ENCODE measurements at regions not wholly inside any gene's neighbourhood (a gene's known extent, or its start where the extent isn't known, plus 50 kb on each side); places are given as distances from the start of the nearest gene placed in this dataset.

DNA sequence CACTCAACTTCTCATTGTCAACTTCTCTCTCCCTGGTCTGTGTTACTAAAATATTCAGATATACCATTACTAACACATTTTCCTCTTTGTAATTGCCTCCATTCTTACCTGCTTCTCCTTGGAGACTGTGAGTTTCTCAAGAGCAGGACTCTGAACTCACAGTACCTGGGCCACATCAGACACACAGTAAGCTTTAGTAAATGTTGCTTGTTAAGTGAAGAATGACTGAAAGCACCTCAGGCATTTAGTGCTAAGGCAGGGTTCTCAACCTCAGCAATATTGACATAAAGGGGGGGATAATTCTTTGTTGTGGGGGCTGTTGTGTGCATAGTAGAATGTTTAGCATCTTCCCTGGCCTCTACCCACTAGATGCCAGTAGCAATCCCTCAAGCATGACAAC lies 72.0 kb upstream of the RAB11FIP2 start:
- POLR2A ChIA-PET, result no interaction called here
- Histone ChIP-seq H3K9me3 (ENCODE audit: control insufficient read depth, insufficient read depth, low read length) (no peaks in the 10 kb centered on the region), H3K4me3 (ENCODE audit: low read depth, low read length) (no peak overlapping the region), H3K27ac (ENCODE audit: low read depth, low read length) (no peak overlapping the region), H3K27me3 (ENCODE audit: control insufficient read depth, insufficient read depth, low read length) (no peaks in the 10 kb centered on the region)
- TF ChIP-seq, protein P1, sequence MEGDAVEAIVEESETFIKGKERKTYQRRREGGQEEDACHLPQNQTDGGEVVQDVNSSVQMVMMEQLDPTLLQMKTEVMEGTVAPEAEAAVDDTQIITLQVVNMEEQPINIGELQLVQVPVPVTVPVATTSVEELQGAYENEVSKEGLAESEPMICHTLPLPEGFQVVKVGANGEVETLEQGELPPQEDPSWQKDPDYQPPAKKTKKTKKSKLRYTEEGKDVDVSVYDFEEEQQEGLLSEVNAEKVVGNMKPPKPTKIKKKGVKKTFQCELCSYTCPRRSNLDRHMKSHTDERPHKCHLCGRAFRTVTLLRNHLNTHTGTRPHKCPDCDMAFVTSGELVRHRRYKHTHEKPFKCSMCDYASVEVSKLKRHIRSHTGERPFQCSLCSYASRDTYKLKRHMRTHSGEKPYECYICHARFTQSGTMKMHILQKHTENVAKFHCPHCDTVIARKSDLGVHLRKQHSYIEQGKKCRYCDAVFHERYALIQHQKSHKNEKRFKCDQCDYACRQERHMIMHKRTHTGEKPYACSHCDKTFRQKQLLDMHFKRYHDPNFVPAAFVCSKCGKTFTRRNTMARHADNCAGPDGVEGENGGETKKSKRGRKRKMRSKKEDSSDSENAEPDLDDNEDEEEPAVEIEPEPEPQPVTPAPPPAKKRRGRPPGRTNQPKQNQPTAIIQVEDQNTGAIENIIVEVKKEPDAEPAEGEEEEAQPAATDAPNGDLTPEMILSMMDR (IDR thresholded peaks at IDR 0.05; ENCODE audit: low read depth, low read length), result no peak
- CTCF ChIA-PET, result no interaction called here
- no peak for DNase-seq (ENCODE audit: low read depth, low spot score)

DNA sequence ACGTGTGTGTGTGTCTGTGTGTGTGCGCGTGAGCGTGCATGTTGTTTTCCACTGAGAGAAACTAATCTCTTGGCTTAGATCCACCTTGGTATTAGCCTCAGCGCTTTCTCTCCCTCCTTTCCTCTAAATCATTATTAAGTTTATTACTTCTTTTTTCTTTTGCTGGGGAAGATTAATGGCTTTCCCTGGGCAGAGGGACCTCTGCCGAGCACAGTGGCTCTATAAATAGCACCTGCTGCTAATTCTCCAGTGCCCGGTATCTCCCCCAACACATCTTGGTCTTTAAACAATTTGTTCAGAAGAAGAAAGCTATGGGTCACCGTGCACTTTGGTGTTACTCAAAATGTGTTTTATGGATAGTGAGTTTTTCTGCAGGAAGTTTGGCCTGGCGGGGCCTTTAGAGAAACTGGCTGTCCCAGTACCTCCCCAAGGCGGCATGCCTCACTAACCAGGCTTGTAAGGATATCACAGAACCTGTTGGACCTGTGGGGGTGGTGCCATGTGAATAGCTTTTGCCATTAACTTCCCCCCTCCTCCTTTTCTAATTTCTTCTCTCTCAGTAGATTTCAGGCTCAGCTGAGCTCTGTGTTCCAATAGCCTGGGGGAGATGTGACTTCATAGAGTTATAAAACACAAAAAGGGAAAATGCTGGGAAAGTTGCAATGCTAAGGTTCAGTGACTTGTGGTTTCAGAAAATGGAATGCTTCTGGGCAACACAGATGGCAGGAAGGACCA lies 70.1 kb upstream of the RAB11FIP2 start:
- H3K27ac ChIP-seq (ENCODE audit: low read depth, low read length), result no peak overlapping the region
- no peak for DNase-seq (ENCODE audit: low read depth, low spot score)
- H3K4me3 ChIP-seq (ENCODE audit: low read depth, low read length), result no peak overlapping the region
- CTCF ChIA-PET, result no interaction called here
- H3K27me3 ChIP-seq (ENCODE audit: control insufficient read depth, insufficient read depth, low read length), result no peaks in the 10 kb centered on the region
- POLR2A ChIA-PET, result no interaction called here
- no peaks in the 10 kb centered on the region for H3K9me3 ChIP-seq (ENCODE audit: control insufficient read depth, insufficient read depth, low read length)
- TF ChIP-seq, protein P1 (IDR thresholded peaks at IDR 0.05; ENCODE audit: low read depth, low read length), result no peak

DNA sequence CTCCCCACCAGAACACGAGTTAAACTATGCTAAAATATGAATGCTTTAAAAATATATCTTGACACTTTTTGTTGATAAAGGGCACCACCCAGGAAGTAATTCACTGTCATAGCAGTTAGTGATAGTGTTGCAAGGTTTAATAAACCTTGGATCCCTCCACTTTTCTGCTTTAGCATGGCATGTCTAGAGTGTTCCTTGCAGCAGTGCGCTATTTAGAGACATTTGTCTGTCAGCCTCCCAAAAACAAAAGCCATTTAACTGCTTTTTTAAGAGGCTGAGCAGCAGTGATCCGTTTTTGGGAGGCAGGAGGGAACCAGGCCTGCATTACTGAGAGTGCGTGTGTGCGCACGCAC lies 69.6 kb upstream of the RAB11FIP2 start:
- Histone ChIP-seq H3K9me3 (ENCODE audit: control insufficient read depth, insufficient read depth, low read length) (no peaks in the 10 kb centered on the region), H3K4me3 (ENCODE audit: low read depth, low read length) (no peak overlapping the region), H3K27me3 (ENCODE audit: control insufficient read depth, insufficient read depth, low read length) (no peaks in the 10 kb centered on the region), H3K27ac (ENCODE audit: low read depth, low read length) (no peak overlapping the region)
- ChIA-PET POLR2A (no interaction called here), CTCF (no interaction called here)
- no peak for DNase-seq (ENCODE audit: low read depth, low spot score)
- TF ChIP-seq, protein P1 (IDR thresholded peaks at IDR 0.05; ENCODE audit: low read depth, low read length), result no peak

DNA sequence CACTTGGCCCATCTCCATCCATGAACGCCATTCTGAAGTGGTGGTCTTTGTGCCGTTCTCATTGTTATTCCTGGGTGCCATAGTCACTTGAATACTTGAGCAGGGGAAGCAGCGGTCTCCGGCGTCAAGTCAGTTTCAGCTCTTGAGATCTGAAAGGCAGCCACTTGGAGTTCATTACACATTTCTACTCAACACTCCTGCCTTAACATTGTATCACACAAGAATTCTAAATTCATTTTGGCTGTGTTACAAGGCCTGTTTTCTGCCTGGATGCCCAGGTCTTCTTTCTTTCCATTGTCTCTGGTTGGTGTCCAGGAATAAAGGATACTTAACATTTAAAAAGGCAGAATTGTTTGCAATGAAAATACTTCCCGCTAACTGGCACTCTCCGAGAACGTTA lies 69.0 kb upstream of the RAB11FIP2 start:
- no peaks in the 10 kb centered on the region for H3K27me3 ChIP-seq (ENCODE audit: control insufficient read depth, insufficient read depth, low read length)
- no peak overlapping the region for H3K27ac ChIP-seq (ENCODE audit: low read depth, low read length)
- DNase-seq (ENCODE audit: low read depth, low spot score), result no peak
- H3K4me3 ChIP-seq (ENCODE audit: low read depth, low read length), result no peak overlapping the region
- H3K9me3 ChIP-seq (ENCODE audit: control insufficient read depth, insufficient read depth, low read length), result no peaks in the 10 kb centered on the region
- TF ChIP-seq, protein P1 (IDR thresholded peaks at IDR 0.05; ENCODE audit: low read depth, low read length), result no peak
- CTCF ChIA-PET, result no interaction called here
- POLR2A ChIA-PET, result no interaction called here

DNA sequence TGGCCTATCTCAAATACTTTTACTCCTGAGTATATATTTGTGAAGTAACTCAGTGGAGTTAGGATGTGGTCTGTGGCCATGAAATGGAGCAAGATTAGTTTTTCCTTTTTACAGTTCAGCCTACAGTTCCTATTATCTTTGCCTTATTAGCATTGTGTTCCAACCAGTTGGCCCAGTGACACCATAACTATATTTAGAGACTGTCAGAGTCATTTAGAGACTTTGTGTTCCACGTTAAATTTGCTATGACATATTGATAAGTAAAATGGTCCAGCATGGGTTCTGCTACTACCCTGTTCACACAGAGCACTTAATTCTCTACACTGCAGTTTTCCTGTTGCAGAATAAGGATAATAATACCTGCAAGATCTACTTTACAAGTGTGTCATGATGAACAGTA lies 68.3 kb upstream of the RAB11FIP2 start:
- no peak for DNase-seq (ENCODE audit: low read depth, low spot score)
- Histone ChIP-seq H3K27me3 (ENCODE audit: control insufficient read depth, insufficient read depth, low read length) (no peaks in the 10 kb centered on the region), H3K9me3 (ENCODE audit: control insufficient read depth, insufficient read depth, low read length) (no peaks in the 10 kb centered on the region), H3K27ac (ENCODE audit: low read depth, low read length) (no peak overlapping the region), H3K4me3 (ENCODE audit: low read depth, low read length) (no peak overlapping the region)
- ChIA-PET CTCF (no interaction called here), POLR2A (no interaction called here)
- TF ChIP-seq, protein P1 (IDR thresholded peaks at IDR 0.05; ENCODE audit: low read depth, low read length), result no peak

Data from AG04450 (cell line).